ENCODE measurements at regions not wholly inside any gene's neighbourhood (a gene's known extent, or its start where the extent isn't known, plus 50 kb on each side); places are given as distances from the start of the nearest gene placed in this dataset.
"Not testable (repeated sequence)": the region's sequence is repeated elsewhere in the genome, so short reads cannot be mapped to it uniquely, and the experiment has no call there.

GRCh38 chr6:84329077-84329476, 101.6 kb upstream of the CEP162 start:
- no peak overlapping the region for H3K27ac ChIP-seq (ENCODE audit: low read depth, low read length)
- no peak overlapping the region for H3K4me3 ChIP-seq (ENCODE audit: low read length in 3 of 3)
- no peaks in the 10 kb centered on the region for H3K36me3 ChIP-seq (ENCODE audit: control insufficient read depth in 3 of 3, insufficient read depth in 3 of 3, low read length in 3 of 3)
- no peaks in the 10 kb centered on the region for H3K4me1 ChIP-seq (ENCODE audit: control insufficient read depth in 3 of 3, insufficient read depth in 3 of 3, low read length in 3 of 3)
- H3K9ac ChIP-seq (ENCODE audit: low read depth in 1 of 3, low read length in 3 of 3): no peak overlapping the region
- no peaks in the 10 kb centered on the region for H3K9me3 ChIP-seq (ENCODE audit: control insufficient read depth in 3 of 3, low read length in 3 of 3)
- no peaks in the 10 kb centered on the region for H3K27me3 ChIP-seq (ENCODE audit: control insufficient read depth in 3 of 3, insufficient read depth in 3 of 3, low read length in 3 of 3)

GRCh38 chr6:84317463-84317862, 90.0 kb upstream of the CEP162 start:
- no peaks in the 10 kb centered on the region for H3K36me3 ChIP-seq (ENCODE audit: control insufficient read depth in 3 of 3, insufficient read depth in 3 of 3, low read length in 3 of 3)
- H3K4me3 ChIP-seq (ENCODE audit: low read length in 3 of 3): no peak overlapping the region
- H3K9ac ChIP-seq (ENCODE audit: low read depth in 1 of 3, low read length in 3 of 3): no peak overlapping the region
- H3K27me3 ChIP-seq (ENCODE audit: control insufficient read depth in 3 of 3, insufficient read depth in 3 of 3, low read length in 3 of 3): no peaks in the 10 kb centered on the region
- H3K4me1 ChIP-seq (ENCODE audit: control insufficient read depth in 3 of 3, insufficient read depth in 3 of 3, low read length in 3 of 3): no peaks in the 10 kb centered on the region
- no peaks in the 10 kb centered on the region for H3K9me3 ChIP-seq (ENCODE audit: control insufficient read depth in 3 of 3, low read length in 3 of 3)
- no peak overlapping the region for H3K27ac ChIP-seq (ENCODE audit: low read depth, low read length)

GRCh38 chr6:84314377-84314898, 87.0 kb upstream of the CEP162 start:
- Histone ChIP-seq H3K9me3 (ENCODE audit: control insufficient read depth in 3 of 3, low read length in 3 of 3) (no peaks in the 10 kb centered on the region), H3K36me3 (ENCODE audit: control insufficient read depth in 3 of 3, insufficient read depth in 3 of 3, low read length in 3 of 3) (no peaks in the 10 kb centered on the region), H3K27ac (ENCODE audit: low read depth, low read length) (no peak overlapping the region), H3K4me3 (ENCODE audit: low read length in 3 of 3) (no peak overlapping the region), H3K27me3 (ENCODE audit: control insufficient read depth in 3 of 3, insufficient read depth in 3 of 3, low read length in 3 of 3) (no peaks in the 10 kb centered on the region), H3K9ac (ENCODE audit: low read depth in 1 of 3, low read length in 3 of 3) (no peak overlapping the region), H3K4me1 (ENCODE audit: control insufficient read depth in 3 of 3, insufficient read depth in 3 of 3, low read length in 3 of 3) (no peaks in the 10 kb centered on the region)

GRCh38 chr6:84309336-84309735, 81.9 kb upstream of the CEP162 start:
- Histone ChIP-seq H3K9me3 (ENCODE audit: control insufficient read depth in 3 of 3, low read length in 3 of 3) (no peaks in the 10 kb centered on the region), H3K4me1 (ENCODE audit: control insufficient read depth in 3 of 3, insufficient read depth in 3 of 3, low read length in 3 of 3) (no peaks in the 10 kb centered on the region), H3K4me3 (ENCODE audit: low read length in 3 of 3) (no peak overlapping the region), H3K9ac (ENCODE audit: low read depth in 1 of 3, low read length in 3 of 3) (no peak overlapping the region), H3K27ac (ENCODE audit: low read depth, low read length) (no peak overlapping the region), H3K36me3 (ENCODE audit: control insufficient read depth in 3 of 3, insufficient read depth in 3 of 3, low read length in 3 of 3) (no peaks in the 10 kb centered on the region), H3K27me3 (ENCODE audit: control insufficient read depth in 3 of 3, insufficient read depth in 3 of 3, low read length in 3 of 3) (no peaks in the 10 kb centered on the region)

GRCh38 chr6:84304881-84305280, 77.4 kb upstream of the CEP162 start:
- no peak overlapping the region for H3K4me3 ChIP-seq (ENCODE audit: low read length in 3 of 3)
- H3K36me3 ChIP-seq (ENCODE audit: control insufficient read depth in 3 of 3, insufficient read depth in 3 of 3, low read length in 3 of 3): no peaks in the 10 kb centered on the region
- no peaks in the 10 kb centered on the region for H3K4me1 ChIP-seq (ENCODE audit: control insufficient read depth in 3 of 3, insufficient read depth in 3 of 3, low read length in 3 of 3)
- H3K9ac ChIP-seq (ENCODE audit: low read depth in 1 of 3, low read length in 3 of 3): no peak overlapping the region
- no peak overlapping the region for H3K27ac ChIP-seq (ENCODE audit: low read depth, low read length)
- H3K9me3 ChIP-seq (ENCODE audit: control insufficient read depth in 3 of 3, low read length in 3 of 3): no peaks in the 10 kb centered on the region
- H3K27me3 ChIP-seq (ENCODE audit: control insufficient read depth in 3 of 3, insufficient read depth in 3 of 3, low read length in 3 of 3): no peaks in the 10 kb centered on the region

GRCh38 chr6:84291033-84291432, 63.6 kb upstream of the CEP162 start:
- not testable (repeated sequence) for H3K4me1 ChIP-seq (ENCODE audit: control insufficient read depth in 3 of 3, insufficient read depth in 3 of 3, low read length in 3 of 3); H3K4me3 ChIP-seq (ENCODE audit: low read length in 3 of 3); H3K27ac ChIP-seq (ENCODE audit: low read depth, low read length); H3K9me3 ChIP-seq (ENCODE audit: control insufficient read depth in 3 of 3, low read length in 3 of 3); H3K36me3 ChIP-seq (ENCODE audit: control insufficient read depth in 3 of 3, insufficient read depth in 3 of 3, low read length in 3 of 3); H3K27me3 ChIP-seq (ENCODE audit: control insufficient read depth in 3 of 3, insufficient read depth in 3 of 3, low read length in 3 of 3); H3K9ac ChIP-seq (ENCODE audit: low read depth in 1 of 3, low read length in 3 of 3)

- no peaks in the 10 kb centered on the region for H3K27me3 ChIP-seq (ENCODE audit: control insufficient read depth in 3 of 3, insufficient read depth in 3 of 3, low read length in 3 of 3)
- no peak overlapping the region for H3K4me3 ChIP-seq (ENCODE audit: low read length in 3 of 3)
- no peaks in the 10 kb centered on the region for H3K4me1 ChIP-seq (ENCODE audit: control insufficient read depth in 3 of 3, insufficient read depth in 3 of 3, low read length in 3 of 3)
- no peak overlapping the region for H3K27ac ChIP-seq (ENCODE audit: low read depth, low read length)
- H3K9ac ChIP-seq (ENCODE audit: low read depth in 1 of 3, low read length in 3 of 3): no peak overlapping the region
- H3K36me3 ChIP-seq (ENCODE audit: control insufficient read depth in 3 of 3, insufficient read depth in 3 of 3, low read length in 3 of 3): no peaks in the 10 kb centered on the region
- H3K9me3 ChIP-seq (ENCODE audit: control insufficient read depth in 3 of 3, low read length in 3 of 3): no peaks in the 10 kb centered on the region
Measured at GRCh38 chr6:84284428-84285049, 57.1 kb upstream of the CEP162 start.

GRCh38 chr6:84282550-84282949, 55.1 kb upstream of the CEP162 start:
- Histone ChIP-seq H3K4me1 (ENCODE audit: control insufficient read depth in 3 of 3, insufficient read depth in 3 of 3, low read length in 3 of 3) (no peaks in the 10 kb centered on the region), H3K27me3 (ENCODE audit: control insufficient read depth in 3 of 3, insufficient read depth in 3 of 3, low read length in 3 of 3) (no peaks in the 10 kb centered on the region), H3K36me3 (ENCODE audit: control insufficient read depth in 3 of 3, insufficient read depth in 3 of 3, low read length in 3 of 3) (no peaks in the 10 kb centered on the region), H3K4me3 (ENCODE audit: low read length in 3 of 3) (no peak overlapping the region), H3K27ac (ENCODE audit: low read depth, low read length) (no peak overlapping the region), H3K9ac (ENCODE audit: low read depth in 1 of 3, low read length in 3 of 3) (no peak overlapping the region), H3K9me3 (ENCODE audit: control insufficient read depth in 3 of 3, low read length in 3 of 3) (no peaks in the 10 kb centered on the region)

GRCh38 chr6:84280639-84281038, 53.2 kb upstream of the CEP162 start:
- H3K9ac ChIP-seq (ENCODE audit: low read depth in 1 of 3, low read length in 3 of 3): no peak overlapping the region
- no peaks in the 10 kb centered on the region for H3K4me1 ChIP-seq (ENCODE audit: control insufficient read depth in 3 of 3, insufficient read depth in 3 of 3, low read length in 3 of 3)
- no peak overlapping the region for H3K27ac ChIP-seq (ENCODE audit: low read depth, low read length)
- no peaks in the 10 kb centered on the region for H3K27me3 ChIP-seq (ENCODE audit: control insufficient read depth in 3 of 3, insufficient read depth in 3 of 3, low read length in 3 of 3)
- H3K36me3 ChIP-seq (ENCODE audit: control insufficient read depth in 3 of 3, insufficient read depth in 3 of 3, low read length in 3 of 3): no peaks in the 10 kb centered on the region
- no peaks in the 10 kb centered on the region for H3K9me3 ChIP-seq (ENCODE audit: control insufficient read depth in 3 of 3, low read length in 3 of 3)
- H3K4me3 ChIP-seq (ENCODE audit: low read length in 3 of 3): no peak overlapping the region

- Histone ChIP-seq H3K9ac (ENCODE audit: low read depth in 1 of 3, low read length in 3 of 3) (no peak overlapping the region), H3K9me3 (ENCODE audit: control insufficient read depth in 3 of 3, low read length in 3 of 3) (no peaks in the 10 kb centered on the region), H3K36me3 (ENCODE audit: control insufficient read depth in 3 of 3, insufficient read depth in 3 of 3, low read length in 3 of 3) (no peaks in the 10 kb centered on the region), H3K4me1 (ENCODE audit: control insufficient read depth in 3 of 3, insufficient read depth in 3 of 3, low read length in 3 of 3) (no peaks in the 10 kb centered on the region), H3K27me3 (ENCODE audit: control insufficient read depth in 3 of 3, insufficient read depth in 3 of 3, low read length in 3 of 3) (no peaks in the 10 kb centered on the region), H3K4me3 (ENCODE audit: low read length in 3 of 3) (no peak overlapping the region), H3K27ac (ENCODE audit: low read depth, low read length) (no peak overlapping the region)
Measured at GRCh38 chr6:84280030-84280429, 52.6 kb upstream of the CEP162 start.
